Activated CD8-positive, alpha-beta T cell treated with anti-CD3 and anti-CD28 coated beads for 36 hours (primary cell): ENCODE measurements at regions not wholly inside any gene's neighbourhood (a gene's known extent, or its start where the extent isn't known, plus 50 kb on each side); places are given as distances from the start of the nearest gene placed in this dataset.

ENCODE experiments used
- ATAC-seq: fragments of 200-7000 bp; cut with Tn5 transposase; one replicate; pipeline ENCODE4 v1.10.0; 2021; ENCODE audit warnings: mild to moderate bottlenecking, moderate library complexity
- CTCF ChIA-PET: fragments of 350-600 bp; sonication (Branson Sonifier 250); formaldehyde crosslinking; loops from one replicate; lab custom pipeline; 2021; ENCODE audit warnings: antibody characterized with exemption; lab: Charles Lee
- POLR2A ChIA-PET: fragments of 350-600 bp; sonication (Branson Sonifier 250); formaldehyde crosslinking; loops from one replicate; lab custom pipeline; 2021; ENCODE audit warnings: antibody characterized with exemption; lab: Charles Lee
- DNase-seq: peaks from one replicate; pipeline ENCODE4 v3.0.0-alpha.2; 2020
- H3K27ac Mint-ChIP-seq: one replicate; pipeline ENCODE4 v1.8.0; 2021; ENCODE audit warnings: mild to moderate bottlenecking, mixed read lengths
- H3K27me3 Mint-ChIP-seq: one replicate; pipeline ENCODE4 v1.8.0; 2021; ENCODE audit warnings: mixed read lengths
- H3K36me3 Mint-ChIP-seq: one replicate; pipeline ENCODE4 v1.8.0; 2021; ENCODE audit warnings: low read depth, mixed read lengths
- H3K4me1 Mint-ChIP-seq: one replicate; pipeline ENCODE4 v1.8.0; 2021; ENCODE audit warnings: low read depth, mixed read lengths
- H3K4me3 Mint-ChIP-seq: one replicate; pipeline ENCODE4 v1.8.0; 2021; ENCODE audit warnings: mild to moderate bottlenecking, moderate library complexity, mixed read lengths
- H3K9me3 Mint-ChIP-seq: one replicate; pipeline ENCODE4 v1.8.0; 2021; ENCODE audit warnings: mixed read lengths
- CTCF ChIP-seq: fragments of 200-600 bp; IDR thresholded peaks from one replicate; pipeline ENCODE4 v1.8.0; 2022; ENCODE audit warnings: antibody characterized with exemption, mild to moderate bottlenecking
- intact Hi-C: fragments of 100-400 bp; cut with micrococcal nuclease; formaldehyde crosslinking; loops from one replicate; pipeline ENCODE4 v1.10.0; 2022

GRCh38 chr2:19231625-19232024 is 126.8 kb downstream of the OSR1 start:
- H3K27ac Mint-ChIP-seq, result no peak overlapping the region
- H3K4me3 Mint-ChIP-seq, result no peak overlapping the region
- ATAC-seq, result no peak
- ChIA-PET CTCF (no interaction called here), POLR2A (no interaction called here)
- no peaks in the 10 kb centered on the region for H3K36me3 Mint-ChIP-seq
- H3K27me3 Mint-ChIP-seq, result peaks cover 2% of the 10 kb centered on the region
- no peaks in the 10 kb centered on the region for H3K9me3 Mint-ChIP-seq
- no peak for TF ChIP-seq CTCF
- H3K4me1 Mint-ChIP-seq, result no peaks in the 10 kb centered on the region
- DNase-seq, result no peak
- intact Hi-C loops, result no loop called here

- POLR2A ChIA-PET, result no interaction called here
- no peak for TF ChIP-seq CTCF
- no peak for ATAC-seq
- CTCF ChIA-PET, result no interaction called here
- Mint-ChIP-seq H3K4me3 (no peak overlapping the region), H3K4me1 (no peaks in the 10 kb centered on the region), H3K27ac (no peak overlapping the region), H3K9me3 (no peaks in the 10 kb centered on the region), H3K27me3 (peaks cover 2% of the 10 kb centered on the region), H3K36me3 (no peaks in the 10 kb centered on the region)
- DNase-seq, result no peak
- intact Hi-C loops, result no loop called here
Measured at GRCh38 chr2:19230626-19231025, 127.8 kb downstream of the OSR1 start.

GRCh38 chr2:19228715-19229114 is 129.7 kb downstream of the OSR1 start:
- POLR2A ChIA-PET, result no interaction called here
- TF ChIP-seq CTCF, result no peak
- DNase-seq, result no peak
- H3K27ac Mint-ChIP-seq, result no peak overlapping the region
- H3K9me3 Mint-ChIP-seq, result no peaks in the 10 kb centered on the region
- H3K36me3 Mint-ChIP-seq, result no peaks in the 10 kb centered on the region
- CTCF ChIA-PET, result no interaction called here
- intact Hi-C loops, result no loop called here
- H3K4me1 Mint-ChIP-seq, result no peaks in the 10 kb centered on the region
- peaks cover 2% of the 10 kb centered on the region for H3K27me3 Mint-ChIP-seq
- no peak overlapping the region for H3K4me3 Mint-ChIP-seq
- no peak for ATAC-seq

GRCh38 chr2:19228181-19228593 is 130.2 kb downstream of the OSR1 start:
- intact Hi-C loops, result no loop called here
- Mint-ChIP-seq H3K27ac (no peak overlapping the region), H3K27me3 (peaks cover 2% of the 10 kb centered on the region), H3K9me3 (no peaks in the 10 kb centered on the region), H3K4me3 (no peak overlapping the region), H3K36me3 (no peaks in the 10 kb centered on the region), H3K4me1 (no peaks in the 10 kb centered on the region)
- POLR2A ChIA-PET, result no interaction called here
- DNase-seq (no peak), ATAC-seq (no peak)
- CTCF ChIA-PET, result no interaction called here
- TF ChIP-seq CTCF, result no peak

GRCh38 chr2:19226871-19227270 is 131.6 kb downstream of the OSR1 start:
- H3K27ac Mint-ChIP-seq, result no peak overlapping the region
- ChIA-PET CTCF (interaction anchor here (1.6 kb wide), 1 partner anchor 10 kb away, joined by 3 read pairs; no protein-coding TSS in a partner anchor), POLR2A (no interaction called here)
- no peak for DNase-seq
- H3K36me3 Mint-ChIP-seq, result no peaks in the 10 kb centered on the region
- TF ChIP-seq CTCF, result no peak
- H3K4me3 Mint-ChIP-seq, result no peak overlapping the region
- peaks cover 2% of the 10 kb centered on the region for H3K27me3 Mint-ChIP-seq
- intact Hi-C loops, result no loop called here
- H3K4me1 Mint-ChIP-seq, result no peaks in the 10 kb centered on the region
- ATAC-seq, result no peak
- no peaks in the 10 kb centered on the region for H3K9me3 Mint-ChIP-seq
